Urothelium cell line (cell line): ENCODE measurements at regions not wholly inside any gene's neighbourhood (a gene's known extent, or its start where the extent isn't known, plus 50 kb on each side); places are given as distances from the start of the nearest gene placed in this dataset.

ENCODE experiments used
- DNase-seq: peaks from one replicate; pipeline ENCODE4 v3.0.0; 2011; ENCODE audit warnings: low spot score, mixed read lengths
- FAIRE-seq: peaks from 2 replicates; lab custom pipeline; 2011; peaks lifted over from hg19 to GRCh38; lab: Jason Lieb, UNC

DNA sequence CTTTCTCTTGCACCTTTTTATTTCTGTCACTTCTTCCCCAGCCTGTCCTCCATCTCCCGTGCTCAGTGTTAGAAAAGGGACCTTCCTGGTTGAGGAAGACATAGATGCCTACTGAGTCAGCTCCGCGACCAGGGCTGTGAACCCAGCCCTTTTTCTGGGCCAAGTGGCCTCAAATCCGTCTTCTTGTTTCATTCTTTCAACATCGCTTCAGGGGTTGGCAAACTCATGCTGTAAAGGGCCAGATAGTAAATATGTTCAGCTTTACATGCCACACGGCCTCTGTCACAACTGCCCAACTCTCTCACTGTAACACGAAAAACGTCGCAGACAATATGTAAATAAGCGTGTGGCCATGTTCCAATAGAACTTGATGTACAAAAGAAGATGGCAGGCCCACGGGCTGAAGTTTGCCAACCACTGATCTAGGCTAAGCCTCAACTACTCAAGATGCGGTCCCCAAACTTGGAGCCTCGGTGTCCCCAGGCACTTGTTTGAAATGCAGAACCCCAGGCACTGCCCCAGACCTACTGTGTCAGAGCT lies 338.4 kb downstream of the MN1 start:
- no peak for DNase-seq
- FAIRE-seq, result no peak

DNA sequence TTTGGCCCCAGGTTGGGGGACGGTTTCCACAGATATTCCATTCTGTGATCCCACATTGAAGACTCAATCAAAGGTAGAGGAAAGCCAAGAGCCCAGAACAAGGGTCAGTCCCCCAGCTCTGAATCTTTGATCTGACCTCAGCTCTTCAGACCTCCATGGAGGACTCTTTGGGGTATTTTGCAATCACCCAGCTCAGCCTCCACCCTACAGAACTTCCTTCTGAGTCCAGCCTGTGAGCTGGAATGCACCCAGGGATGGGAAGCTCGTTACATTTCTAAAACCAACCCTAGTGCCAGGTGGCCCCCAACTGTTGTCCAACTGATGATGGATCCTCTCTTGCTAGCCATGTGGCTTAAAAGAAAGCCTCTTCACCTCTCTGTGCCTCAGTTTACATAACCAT lies 335.3 kb downstream of the MN1 start:
- no peak for DNase-seq
- FAIRE-seq, result no peak

DNA sequence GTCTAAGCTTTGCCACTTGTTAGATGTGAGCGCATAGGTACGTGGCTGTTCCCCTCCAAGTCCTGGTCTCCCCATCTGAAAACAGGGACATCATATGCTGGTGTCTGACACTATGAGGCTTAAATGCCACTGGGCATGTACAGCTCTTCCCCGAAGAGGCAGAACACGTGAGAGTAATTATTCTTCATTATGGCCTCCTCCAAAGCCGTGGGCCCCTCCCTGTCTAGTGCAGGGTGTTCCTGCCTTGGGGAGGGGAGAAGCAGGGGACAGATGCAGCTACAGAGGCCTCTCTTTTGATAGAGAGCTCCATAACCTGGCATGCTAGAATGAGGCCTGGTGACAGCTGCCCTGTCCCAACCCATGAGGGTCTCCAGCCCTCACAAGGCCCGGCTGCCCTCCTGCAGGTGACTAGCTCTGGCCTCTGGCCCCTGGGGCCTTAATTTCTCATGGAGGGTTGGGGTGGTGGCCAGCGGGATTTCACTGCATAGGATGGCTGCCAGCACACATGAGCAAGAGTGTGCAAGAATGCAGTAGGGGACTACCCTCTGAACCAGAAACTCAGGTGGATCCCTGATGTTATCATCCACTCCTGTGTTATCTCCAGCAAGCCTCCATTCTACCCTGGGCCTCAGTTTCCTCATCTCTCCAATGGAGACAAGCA lies 334.6 kb downstream of the MN1 start:
- FAIRE-seq, result no peak
- DNase-seq, result no peak

DNA sequence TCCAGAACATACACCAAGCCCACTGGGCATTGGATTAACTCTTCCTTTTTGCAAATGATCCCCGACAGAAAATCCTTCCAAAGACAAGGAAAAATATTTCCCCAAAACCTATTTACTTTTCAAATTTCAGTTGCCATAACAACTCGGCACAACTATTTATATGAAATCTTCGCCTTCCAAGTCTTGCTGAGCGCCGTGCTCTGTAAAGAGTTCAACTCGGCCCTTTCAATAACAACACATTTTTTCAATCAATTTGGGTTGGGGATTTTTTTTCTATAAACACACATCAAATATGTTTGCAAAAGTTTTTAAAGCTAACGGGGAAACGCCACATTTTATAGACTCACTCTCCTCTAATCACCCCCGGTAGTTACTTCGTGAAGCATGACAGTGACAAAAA lies 333.8 kb downstream of the MN1 start:
- no peak for FAIRE-seq
- DNase-seq, result no peak

DNA sequence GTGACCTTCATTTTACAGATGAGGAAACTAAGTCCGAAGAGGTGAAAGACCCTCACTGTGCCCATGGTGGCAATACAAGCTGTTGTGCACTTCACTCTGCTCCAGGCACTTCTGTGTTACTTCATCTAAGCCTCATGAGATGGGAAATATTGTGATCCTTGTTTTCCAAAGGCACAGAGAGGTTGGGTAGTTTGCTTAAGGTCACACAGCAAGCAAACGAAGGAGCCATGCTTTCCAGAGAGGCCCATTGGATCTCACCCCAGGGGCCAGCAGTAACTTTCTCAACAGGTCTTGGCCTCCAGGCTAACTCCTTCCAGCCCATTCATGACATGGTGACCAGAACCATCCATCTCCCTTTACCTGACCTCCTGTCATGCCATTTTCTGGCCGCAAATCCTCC lies 332.8 kb downstream of the MN1 start:
- FAIRE-seq (no peak), DNase-seq (no peak)

DNA sequence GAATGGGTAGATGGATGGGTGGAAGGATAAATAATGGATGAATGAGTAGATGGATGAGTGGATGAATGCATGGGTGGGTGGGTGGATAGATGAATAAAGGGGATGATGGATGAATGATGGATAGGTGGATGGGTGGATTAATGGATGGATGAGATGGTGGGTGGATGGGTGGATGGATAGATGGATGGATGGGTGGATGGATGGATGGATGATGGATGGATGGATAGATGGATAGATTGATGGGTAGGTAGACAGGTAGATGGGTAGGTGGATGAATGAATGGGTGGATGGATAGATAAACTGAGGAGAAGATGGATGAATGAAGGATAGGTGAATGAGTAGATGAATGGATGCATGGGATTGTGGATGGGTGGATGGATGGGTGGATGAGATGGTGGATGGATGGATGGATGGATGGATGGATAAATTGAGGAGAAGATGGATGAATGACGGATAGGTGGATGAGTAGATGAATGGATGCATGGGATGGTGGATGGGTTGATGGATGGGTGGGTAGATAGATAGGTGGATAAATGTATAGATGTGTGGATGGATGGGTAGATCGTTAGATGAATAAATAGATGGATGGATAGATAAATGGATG lies 331.3 kb downstream of the MN1 start:
- FAIRE-seq (peak; percentile 100), DNase-seq (no peak)

DNA sequence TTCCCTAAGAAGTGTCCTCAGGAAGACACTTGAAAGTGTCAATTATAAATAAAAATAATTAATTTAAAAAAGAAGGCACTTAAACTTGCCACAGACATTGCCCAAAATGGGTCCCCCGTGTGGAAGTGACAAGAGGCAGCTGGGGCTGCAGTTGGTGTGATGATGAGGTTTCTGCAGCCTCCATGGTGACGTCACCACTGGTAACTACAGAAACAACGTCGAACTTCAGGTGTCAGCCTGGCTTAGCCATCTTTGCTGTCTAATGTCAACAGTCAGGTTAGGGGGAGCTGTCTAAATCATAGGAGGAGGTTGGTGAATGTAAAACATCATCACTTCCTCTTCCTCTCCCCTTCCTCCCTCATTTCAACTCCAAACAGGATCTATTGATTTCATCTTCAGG lies 328.6 kb downstream of the MN1 start:
- FAIRE-seq, result no peak
- DNase-seq, result no peak

DNA sequence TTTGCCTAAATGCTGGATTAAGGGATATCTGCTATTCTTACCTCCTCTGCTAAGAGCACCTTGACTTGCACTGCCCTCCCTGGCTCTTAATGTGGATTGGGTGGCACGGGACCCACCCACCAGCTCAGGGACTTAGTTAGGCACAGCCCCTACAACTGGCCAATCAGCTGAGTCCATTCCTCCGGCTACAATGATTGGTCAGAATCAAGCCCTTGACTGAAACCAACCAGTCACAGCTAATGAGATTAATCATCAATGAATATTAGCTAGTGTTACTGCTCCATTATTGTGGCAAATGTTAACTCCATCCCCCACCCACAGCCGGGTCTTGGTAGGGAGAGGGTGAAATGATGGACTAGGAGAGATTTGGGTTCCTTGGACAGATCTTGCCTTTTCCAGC lies 328.0 kb downstream of the MN1 start:
- FAIRE-seq, result peak; percentile 100
- DNase-seq, result peak; percentile 90

DNA sequence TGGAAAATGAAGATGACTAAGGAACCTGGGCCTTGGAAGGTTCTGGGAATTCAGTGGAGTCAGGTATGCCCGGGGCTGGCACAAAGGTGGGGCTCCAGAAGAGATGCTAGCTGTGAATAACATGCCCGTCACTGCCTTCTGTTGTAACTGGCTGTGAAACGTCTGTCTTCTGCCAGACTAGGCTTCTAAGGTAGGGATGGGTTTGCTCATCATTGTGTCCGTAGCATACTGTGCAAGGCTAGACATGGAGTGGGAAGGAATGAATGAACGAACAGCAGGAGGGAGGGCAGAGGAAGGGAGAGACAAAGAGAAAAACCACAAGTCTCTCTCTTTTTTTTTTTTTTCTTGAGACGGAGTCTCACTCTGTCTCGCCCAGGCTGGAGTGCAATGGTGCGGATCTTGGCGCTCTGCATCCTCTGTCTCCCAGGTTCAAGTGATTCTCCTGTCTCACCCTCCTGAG lies 327.4 kb downstream of the MN1 start:
- DNase-seq, result peak; percentile 73
- no peak for FAIRE-seq

DNA sequence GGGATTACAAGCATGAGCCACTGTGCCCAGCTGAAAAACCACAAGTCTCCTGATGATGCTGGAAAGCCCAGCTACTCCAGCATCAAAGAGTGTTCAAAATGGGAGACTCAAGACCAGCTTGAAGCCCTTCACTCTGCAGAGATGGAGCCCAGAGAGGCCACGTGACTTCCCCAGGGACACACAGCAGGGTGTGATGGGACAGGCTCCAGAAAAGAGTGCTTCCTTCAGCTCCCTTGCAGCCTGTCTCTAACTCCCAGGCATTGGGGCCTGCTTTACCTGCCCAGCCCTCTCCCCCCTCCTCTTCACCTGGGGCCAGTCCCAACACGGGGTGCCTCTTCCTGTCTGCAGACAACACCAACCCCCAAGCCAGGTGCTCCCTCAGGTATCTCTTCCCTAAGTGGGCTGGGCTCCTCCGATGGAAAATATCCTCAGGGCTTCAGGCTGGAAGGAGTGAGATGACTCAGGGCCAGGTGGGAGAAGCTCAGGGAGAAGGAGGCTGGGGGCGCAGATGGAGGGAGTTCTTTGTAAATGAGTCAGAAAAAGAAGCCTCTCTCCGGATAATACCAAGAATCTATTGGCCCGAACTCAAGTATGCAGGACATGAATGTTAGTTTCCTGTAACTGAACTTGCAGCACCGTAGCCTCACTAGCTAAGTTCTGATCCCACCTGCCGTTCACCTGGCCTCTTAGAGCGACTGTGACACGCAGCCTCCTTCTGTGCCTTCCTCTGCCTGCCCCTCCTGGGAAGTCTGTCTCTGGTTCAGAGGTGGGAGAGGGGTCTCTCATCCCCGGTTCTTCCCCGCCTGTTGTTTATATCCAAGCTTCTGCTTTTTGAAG lies 326.6 kb downstream of the MN1 start:
- DNase-seq, result peak; percentile 98
- no peak for FAIRE-seq

DNA sequence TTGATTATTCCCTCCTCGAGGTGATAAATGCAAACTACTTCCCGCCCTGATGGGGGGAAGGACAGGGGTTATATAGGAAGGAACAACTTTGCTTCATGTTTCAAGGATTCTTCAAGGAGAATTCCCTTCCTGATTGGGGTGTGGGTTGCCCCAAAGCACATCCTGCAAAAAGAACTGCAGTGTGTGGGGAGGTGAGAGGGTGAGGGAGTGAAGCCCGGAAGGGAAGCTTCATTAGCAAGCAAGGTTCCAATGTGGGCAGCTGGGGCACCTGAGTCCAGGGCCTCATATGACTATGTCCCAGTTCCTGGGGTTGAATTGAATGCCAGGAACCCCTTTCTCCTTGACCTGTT lies 326.0 kb downstream of the MN1 start:
- FAIRE-seq, result no peak
- peak; percentile 57 for DNase-seq

DNA sequence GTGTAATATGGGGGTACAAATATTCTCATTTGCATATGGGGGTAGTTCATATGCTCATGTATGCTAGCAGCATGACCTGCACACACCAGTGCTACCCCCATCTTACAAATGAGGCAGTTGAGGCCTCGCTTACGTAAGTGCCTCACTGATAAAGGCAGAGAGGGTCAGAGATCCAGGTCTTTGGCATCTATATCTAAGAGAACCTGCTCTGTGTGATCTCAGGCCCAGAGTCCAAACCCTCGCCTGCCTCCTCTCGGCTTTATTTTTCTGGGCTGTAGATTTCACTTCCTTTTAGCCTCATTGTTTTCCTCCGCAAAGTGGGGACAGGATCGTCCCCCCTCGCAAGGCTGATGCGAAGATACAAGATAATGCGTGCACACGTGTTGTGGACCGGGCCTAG lies 325.2 kb downstream of the MN1 start:
- no peak for FAIRE-seq

DNA sequence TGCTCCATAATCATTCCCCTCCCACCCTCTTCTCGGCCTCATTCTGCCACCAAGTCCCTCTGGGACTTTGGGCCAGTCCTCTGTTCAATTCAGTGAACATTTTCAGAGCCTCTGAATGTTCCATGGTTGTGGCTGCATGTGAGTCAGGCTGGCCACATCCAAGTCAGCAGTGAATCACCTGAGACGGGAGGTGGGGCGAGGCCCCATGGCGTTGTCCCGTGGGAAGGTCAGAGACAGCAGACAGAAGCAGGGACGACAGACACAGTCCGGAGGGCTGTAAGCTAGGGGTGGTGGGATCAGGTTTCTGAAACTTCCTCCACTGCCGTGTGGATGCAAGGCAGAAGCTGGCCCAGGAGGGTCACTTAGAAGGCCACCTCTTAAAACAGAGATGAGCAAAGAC lies 324.8 kb downstream of the MN1 start:
- peak; percentile 97 for DNase-seq
- peak; percentile 100 for FAIRE-seq

More for the DNA sequence above, 325.2 kb downstream of the MN1 start:
- DNase-seq, result no peak

DNA sequence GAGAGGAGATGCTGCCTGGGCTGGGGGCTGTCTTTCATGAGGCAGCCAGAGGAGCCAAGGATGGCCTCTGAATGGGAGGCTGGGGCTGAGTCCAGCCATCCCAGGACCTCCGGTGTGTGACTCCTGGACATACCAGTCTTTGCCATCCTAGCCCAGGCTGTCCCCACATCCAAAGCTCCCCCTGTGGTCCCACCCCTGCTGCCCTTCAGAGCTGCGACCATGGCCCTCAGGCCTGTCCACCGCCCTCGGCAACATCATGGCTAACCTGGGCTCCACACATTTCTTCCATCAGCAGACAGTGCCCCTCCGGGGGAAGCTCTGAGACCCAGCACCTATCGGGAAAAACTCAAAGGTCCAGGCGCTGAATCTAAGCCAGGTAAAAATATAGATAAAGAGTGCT lies 324.4 kb downstream of the MN1 start:
- FAIRE-seq, result peak; percentile 93
- peak; percentile 55 for DNase-seq

DNA sequence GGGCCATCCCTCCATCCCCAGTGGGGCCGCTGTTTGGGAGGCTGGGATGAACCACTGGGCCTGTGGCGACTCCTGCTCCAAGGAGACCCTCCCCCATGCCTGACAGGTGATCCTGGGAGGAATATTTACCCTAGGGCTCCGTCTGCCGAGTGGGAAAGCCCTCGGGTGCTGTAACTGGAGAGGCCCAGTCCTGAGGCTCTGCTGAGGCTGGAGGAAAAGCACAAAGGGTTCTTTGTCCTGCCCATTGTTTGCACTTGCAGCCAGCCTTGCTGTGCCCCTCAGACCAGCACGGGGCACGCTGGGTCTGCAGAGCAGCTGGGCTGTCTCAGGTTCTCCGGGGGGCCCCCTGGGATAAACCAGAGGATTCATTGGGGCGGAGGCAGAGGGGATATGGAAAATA lies 321.1 kb downstream of the MN1 start:
- DNase-seq (peak; percentile 94), FAIRE-seq (no peak)

DNA sequence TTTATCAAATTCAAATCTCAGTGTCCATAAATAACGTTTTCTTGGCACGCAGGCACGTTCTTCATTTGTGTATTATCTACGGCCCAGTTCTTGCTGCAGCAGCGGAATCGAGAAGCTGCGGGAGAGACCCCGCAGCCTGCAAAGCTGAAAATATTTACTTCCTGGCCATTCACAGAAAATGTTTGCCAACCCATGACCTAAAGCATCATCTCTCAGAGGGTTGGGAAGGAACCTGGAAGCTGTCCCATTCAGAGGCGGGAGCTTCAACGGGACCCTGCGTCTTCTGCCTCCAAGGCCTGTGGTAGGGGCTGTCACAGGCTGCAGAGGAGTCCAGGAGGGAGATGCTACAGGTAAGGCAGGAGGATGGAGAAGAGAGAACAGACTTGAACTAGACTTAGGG lies 319.2 kb downstream of the MN1 start:
- FAIRE-seq, result peak; percentile 94

DNA sequence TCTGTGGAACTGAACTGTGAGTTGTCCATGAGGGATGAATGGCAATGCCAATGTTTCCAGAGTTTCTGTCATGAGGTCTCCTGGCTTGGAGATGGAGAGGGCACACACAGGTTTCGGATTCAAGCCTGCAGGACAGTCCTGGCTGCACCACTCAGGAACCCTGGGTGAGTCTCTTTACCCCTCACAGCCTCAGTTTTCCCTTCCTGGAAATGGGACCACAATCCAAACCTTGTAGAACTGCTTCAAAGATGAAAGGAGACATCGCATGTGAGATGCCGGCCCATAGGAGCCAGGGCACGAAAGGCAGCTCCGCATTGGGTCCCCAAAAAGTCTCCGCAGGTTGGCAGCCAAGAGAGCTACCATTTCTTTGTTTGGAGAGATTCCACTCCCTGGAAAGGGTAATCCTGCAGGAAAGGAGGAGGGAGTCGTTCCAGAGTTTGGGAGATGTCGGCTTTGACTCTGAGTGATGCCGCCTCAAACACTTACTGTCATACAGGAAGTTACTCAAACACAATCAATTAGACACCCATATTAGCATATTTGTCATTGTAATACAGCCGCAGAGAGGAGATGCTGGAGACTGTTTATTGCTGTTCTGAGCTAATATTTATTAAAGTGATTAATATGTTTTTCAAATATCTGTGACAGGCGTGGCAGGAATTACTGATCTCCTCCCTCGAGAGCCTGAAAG lies 318.3 kb downstream of the MN1 start:
- DNase-seq (no peak), FAIRE-seq (peak; percentile 90)

More for the DNA sequence above, 319.2 kb downstream of the MN1 start:
- no peak for DNase-seq

DNA sequence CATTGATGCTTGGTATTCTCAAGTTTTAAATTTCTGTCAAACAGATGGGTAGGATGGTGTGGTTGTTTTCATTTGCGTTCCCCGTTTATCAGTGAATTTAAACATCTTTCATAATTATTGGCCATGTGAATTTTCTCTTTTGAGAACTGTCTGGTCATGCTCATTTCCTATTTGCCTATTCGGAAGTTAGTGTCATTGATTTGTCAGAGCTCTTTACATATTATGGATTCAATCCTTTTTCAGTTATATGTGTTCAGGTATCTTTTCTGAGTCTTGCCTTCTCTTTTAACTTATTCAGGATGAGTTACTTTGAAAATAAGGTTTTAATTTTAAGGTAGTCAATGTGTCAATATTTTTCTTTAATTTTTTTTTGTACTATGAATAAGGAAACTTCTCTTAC lies 315.7 kb downstream of the MN1 start:
- FAIRE-seq (no peak), DNase-seq (no peak)

DNA sequence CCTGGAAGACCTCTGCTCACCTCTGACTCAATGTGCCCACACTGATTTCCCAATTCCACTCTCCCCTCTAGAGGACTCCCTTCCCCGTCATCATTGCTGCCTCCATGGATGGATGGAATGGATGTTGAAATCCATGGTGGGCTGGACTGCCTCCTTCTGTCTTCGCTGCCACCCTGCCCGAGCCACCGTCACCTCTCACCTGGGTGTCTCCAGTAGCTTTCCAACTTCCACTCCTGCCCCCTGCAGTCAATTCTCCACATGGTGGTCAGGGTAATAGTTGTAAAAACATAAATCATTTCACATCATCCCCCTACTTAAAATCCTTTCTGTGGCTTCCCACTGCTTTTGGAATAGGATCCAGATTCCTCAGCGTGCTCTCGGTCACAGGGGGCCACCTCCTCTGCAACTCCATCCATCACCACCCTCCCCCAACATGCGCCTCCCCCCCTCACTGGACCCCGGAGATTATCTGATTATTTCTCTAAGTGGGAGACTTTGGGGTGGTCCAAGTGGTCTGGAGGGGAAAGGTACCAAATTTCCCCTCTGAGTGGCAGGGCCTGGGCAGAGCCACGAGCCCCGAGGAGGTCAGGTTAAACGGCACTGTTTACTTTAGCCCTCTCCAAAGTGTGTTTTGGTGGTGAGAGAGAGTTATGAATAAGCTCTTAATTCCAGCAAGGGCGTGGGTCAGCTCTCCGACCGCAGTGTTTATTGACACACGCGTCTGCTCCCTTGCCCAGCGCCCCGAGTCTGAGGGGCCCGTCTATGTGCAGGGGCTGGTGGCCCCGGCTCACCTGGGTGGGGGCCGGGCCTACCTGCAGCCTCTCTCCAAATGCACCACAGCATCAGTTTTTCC lies 313.7 kb downstream of the MN1 start:
- FAIRE-seq, result peak; percentile 96

More for the DNA sequence above, 313.7 kb downstream of the MN1 start:
- DNase-seq, result peak; percentile 54
